NCI-H2029 treated with DMSO at 0.1 percent for 48 hours (cell line): ENCODE measurements at regions not wholly inside any gene's neighbourhood (a gene's known extent, or its start where the extent isn't known, plus 50 kb on each side); places are given as distances from the start of the nearest gene placed in this dataset.
A peak's percentile ranks its signal among the peaks of the same experiment; 100 is the strongest.
"Not testable (repeated sequence)": the region's sequence is repeated elsewhere in the genome, so short reads cannot be mapped to it uniquely, and the experiment has no call there.

Experiments used
- DNase-seq: peaks from one replicate; lab custom pipeline; 2025; lab: John Stamatoyannopoulos, UW

- peak; percentile 36 for DNase-seq
Observed at GRCh38 chrX:121858867-121859647, 811.6 kb downstream of the GLUD2 start.

- no peak for DNase-seq
Observed at GRCh38 chrX:121863976-121864375, 816.6 kb downstream of the GLUD2 start.

DNA sequence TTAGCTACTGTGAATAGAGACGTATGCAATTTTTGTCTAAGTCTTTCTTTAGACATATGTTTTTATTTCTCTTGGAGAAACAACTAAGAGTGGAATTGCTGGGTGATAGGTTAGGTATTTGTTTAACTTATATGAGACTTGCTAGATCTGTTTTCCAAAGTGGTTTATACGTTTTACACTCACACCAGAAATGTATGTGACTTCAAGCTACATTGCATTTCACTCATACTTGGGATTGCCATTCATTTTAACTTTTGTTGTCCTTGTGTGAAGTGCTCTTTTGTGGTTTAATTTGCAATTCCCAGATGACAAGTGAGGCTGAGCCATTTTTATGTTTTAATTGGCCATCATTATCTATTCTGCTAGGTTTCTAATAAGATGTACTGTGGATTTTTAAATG is 817.2 kb downstream of the GLUD2 start:
- no peak for DNase-seq

DNA sequence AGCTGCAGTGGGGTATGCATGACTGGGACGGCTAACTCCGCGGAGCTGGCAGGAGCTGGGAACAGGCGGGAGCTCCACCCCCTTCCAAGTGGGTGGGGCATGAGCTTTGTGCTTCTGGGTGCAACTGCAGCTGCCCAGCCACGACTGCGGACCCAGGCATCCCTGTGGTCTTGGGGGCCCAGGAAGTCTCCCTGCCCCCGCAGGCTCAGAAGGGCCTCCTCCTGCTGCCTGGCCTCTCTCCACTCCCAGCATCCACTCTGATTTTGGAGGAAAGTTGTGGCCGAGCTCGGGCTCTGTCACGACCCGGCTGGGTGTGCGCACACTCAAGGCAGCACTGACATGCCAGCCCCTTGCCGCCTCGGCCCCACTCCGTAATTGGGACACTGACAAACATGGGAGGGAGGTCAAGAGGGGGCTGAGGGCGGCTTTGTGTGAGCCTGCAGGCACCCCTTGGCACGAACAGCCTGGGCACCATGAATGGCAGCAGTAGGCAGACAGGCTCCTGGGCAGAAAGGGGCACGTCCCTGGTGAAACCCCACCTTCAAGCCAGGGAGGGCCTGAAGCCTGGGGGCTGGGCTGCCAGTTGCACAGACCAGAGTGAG is 822.6 kb downstream of the GLUD2 start:
- DNase-seq, result no peak

DNA sequence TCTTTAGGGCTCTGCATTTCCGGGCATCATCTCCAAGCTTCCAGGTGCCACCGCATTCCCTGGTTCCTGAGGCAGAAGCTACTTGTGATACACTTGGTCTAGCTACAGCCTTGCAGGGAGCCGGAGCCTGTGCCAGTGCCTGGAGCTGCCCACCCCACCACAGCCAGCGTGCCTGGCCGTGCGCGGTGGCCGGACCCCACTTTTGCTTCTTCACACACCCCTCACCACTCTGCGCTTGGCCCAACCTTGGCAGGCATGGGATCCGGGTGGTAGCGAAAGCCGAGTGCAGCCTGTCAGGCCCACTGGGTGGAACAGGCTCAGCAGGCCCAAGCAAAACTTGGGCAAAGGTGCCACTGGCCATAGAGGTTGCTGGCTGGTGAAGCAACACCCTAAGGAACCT is 823.7 kb downstream of the GLUD2 start:
- DNase-seq, result no peak

GRCh38 chrX:121876305-121876704 is 828.9 kb downstream of the GLUD2 start:
- no peak for DNase-seq

GRCh38 chrX:121877337-121877736 is 829.9 kb downstream of the GLUD2 start:
- not testable (repeated sequence) for DNase-seq

DNA sequence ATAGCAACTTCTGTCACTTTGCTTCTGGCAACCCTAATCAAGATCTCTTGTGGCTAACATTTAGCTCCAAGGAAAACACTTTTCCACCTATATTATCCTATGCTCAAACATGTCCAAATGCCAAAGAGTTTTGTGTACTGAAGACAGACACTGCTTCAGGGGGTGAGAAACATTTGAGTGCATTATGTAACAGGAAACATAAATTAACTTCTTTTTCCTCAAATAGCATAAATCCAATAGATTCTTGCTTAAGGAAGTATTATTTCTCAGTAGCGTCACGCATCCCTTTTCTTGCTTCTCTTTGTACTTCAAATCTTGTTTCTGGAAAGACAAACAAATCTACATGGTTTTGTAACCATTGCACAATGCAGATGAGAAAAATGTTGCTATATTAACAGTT is 839.1 kb downstream of the GLUD2 start:
- DNase-seq, result no peak

DNA sequence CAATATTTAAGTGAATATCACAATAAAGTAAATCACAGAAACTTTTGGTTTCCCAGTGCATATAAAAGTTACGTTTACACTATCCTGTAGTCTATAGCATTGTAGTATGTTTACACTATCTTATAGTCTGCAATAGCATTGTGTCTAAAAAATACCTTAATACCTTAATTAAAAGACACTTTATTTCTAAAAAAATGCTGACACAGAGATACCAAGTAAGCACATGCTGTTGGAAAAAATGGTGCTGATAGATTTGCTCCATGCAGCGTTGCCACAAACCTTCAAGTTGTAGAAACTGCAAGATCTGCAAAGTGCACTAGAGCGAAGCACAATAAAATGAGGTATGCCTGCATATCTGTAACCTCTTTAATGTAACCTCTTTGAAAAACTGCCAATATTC is 847.3 kb downstream of the GLUD2 start:
- no peak for DNase-seq

- no peak for DNase-seq
Observed at GRCh38 chrX:121902463-121902862, 855.1 kb downstream of the GLUD2 start.

DNA sequence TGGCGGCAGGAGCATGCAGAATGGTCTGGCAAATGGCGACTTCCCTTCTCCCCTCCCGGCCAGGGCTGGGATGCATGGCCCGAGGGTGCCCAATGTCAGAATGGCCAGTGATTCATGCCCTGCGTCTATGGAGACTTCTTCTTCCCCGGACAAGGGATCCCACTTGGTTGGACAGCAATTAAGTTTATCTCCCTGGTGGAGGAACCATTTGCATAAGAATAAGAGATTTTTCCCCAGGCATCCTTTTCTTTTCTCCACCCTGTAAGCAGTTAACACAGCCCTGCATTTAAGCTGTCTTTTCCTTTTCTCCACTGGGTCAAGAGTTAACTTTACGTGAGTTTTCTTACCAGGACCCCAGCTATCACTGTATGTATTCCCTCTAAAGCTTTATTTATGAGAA is 856.6 kb downstream of the GLUD2 start:
- DNase-seq, result no peak

- no peak for DNase-seq
Observed at GRCh38 chrX:121921258-121921657, 873.8 kb downstream of the GLUD2 start.

DNA sequence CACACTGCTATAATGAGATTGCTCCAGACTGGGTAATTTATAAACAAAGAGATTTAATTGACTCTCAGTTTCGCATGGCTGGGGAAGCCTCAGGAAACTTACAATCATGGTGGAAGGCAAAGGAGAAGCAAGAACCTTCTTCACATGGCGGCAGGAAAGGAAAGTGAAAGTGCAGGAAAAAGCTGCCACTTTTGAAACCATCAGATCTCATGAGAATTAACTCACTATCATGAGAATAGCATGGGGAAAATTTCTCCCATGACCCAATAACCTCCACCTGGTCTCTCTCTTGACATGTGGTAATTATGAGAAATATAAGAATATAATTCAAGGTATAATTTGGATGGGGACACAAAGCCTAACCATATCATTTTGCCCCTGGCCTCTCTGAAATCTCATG is 884.2 kb downstream of the GLUD2 start:
- DNase-seq, result no peak

DNA sequence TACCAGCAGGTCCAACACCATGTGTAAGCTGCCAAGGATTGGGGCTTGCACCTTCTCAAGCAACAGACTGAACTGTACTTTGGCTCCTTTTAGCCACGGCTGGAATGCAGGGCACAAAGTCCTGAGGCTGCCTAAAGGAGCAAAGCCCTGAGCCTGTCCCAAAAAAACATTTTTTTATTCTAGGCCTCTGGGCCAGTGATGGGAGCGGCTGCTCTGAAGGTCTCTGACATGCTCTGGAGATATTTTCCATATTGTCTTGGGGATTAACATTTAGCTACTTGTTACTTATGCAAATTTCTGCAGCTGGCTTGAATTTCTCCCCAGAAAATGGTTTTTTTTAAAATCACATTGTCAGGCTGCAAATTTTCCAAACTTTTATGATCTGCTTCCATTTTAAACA is 885.3 kb downstream of the GLUD2 start:
- no peak for DNase-seq

- no peak for DNase-seq
Observed at GRCh38 chrX:121949041-121949760, 901.8 kb downstream of the GLUD2 start.

DNA sequence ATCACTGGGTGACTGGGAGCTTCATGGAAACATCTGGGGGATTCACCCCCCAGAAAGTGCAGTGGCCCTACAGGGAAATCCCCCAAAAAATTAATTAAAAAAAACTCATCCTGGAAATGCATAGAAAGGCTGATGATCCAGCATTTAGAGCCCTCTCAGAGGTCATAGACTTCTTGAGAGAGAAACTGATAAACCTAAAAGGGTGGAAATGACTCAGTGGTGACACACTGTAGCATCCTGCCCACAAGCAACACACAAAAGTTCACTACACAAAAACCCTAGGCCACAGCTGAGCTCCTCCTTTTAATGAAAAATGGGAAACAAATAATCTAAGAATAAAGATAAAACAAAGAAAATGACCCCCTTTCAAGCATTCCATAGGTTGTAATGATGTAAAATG is 911.5 kb downstream of the GLUD2 start:
- no peak for DNase-seq

DNA sequence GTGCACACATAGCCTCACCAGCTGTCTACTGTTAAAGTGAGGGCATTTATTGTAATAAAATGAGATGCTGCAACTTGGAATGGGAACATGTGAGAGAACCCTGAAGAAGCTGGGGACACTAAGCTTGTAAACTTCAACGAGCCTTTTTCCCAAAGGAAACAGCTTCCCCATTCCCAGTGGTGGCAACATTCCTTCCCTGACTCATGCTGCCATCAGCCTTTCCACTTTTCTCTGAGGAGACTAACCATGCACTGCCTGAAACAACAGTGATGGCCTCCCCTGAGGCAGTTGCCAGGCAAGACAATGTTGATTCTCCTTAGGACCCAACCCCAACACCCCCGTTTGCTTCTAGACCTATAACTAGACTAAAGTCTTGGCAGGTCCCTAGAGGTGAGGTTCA is 928.3 kb downstream of the GLUD2 start:
- DNase-seq, result no peak

GRCh38 chrX:121987163-121987562 is 939.8 kb downstream of the GLUD2 start:
- no peak for DNase-seq

GRCh38 chrX:121987835-121988234 is 940.4 kb downstream of the GLUD2 start:
- no peak for DNase-seq

DNA sequence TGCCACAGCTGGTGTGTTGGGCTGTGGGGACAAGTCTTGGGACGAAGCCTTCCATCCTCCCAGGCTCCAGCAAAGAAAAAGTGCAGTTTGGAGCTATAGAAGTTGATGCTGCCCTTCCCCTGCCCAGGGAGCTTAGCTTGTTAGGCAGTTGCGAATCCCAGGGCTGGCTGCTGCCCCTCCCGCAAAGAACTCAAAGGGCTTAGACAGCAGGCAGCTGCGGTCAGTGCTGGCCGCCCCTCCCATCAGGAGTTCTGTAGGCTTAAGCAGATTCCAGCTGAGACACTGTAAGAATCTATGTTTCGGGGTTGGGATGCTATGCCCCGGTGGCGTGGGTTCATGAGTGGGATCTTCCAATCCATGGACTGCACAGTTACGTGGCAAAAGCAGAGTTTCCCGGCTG is 956.7 kb downstream of the GLUD2 start:
- DNase-seq, result no peak

DNA sequence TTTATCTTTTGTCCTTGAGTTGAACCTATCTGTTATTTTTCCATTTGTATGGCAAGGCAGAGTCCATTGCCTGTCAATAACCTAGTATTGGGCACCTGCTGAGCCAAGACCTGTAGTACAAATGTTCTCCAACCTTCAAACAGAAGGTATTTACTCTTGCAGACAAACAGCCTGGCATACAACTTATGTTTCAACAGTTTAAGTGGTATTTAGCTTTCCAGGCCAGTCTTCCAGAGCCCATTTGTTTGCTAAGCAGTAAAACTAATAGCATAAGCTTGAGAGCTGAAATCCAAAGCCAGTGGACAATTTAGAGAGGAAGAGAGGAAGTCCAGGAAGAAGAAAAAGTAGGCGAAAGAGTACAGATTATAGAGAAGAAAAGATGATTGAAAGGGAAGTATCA is 979.3 kb downstream of the GLUD2 start:
- peak; percentile 40 for DNase-seq

DNA sequence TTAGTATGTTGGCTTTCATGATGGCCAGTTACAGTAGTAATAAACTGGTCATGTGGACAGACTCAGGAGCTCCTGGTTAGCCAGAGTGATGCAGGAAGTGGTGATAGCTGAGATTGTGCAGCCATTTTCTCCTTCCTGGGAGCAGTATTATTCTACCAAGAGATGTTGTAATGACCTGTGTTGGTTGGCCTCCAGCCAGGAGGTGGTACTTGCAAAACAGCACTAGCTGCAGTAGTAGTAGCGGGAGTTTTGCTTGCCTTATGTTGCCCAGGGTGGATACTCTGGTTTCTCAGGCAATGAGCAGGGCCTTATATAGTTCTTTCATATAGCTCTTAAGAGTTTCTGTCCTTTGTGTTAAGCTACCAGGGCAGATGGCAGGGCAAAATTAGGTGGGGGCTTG is 998.8 kb downstream of the GLUD2 start:
- no peak for DNase-seq

- no peak for DNase-seq
Observed at GRCh38 chrX:122046815-122047214, 999.4 kb downstream of the GLUD2 start.
